C4-2B (cell line): ENCODE measurements at regions not wholly inside any gene's neighbourhood (a gene's known extent, or its start where the extent isn't known, plus 50 kb on each side); places are given as distances from the start of the nearest gene placed in this dataset.

Experiments
- H3K27ac ChIP-seq: fragments of 450-650 bp; 2 replicates; pipeline ENCODE4 v1.5.1; 2017
- CTCF ChIP-seq: fragments of 450-650 bp; conservative IDR thresholded peaks from 2 replicates; pipeline ENCODE4 v1.5.1; 2017; ENCODE audit warnings: mild to moderate bottlenecking
- ZFX ChIP-seq: fragments of 450-650 bp; IDR thresholded peaks from 2 replicates; pipeline ENCODE4 v1.6.1; 2017

- TF ChIP-seq CTCF (peak; percentile 84), ZFX (no peak)
- H3K27ac ChIP-seq = no peak overlapping the region
Observed at GRCh38 chr14:54329082-54329695, 67.6 kb upstream of the CDKN3 start.

GRCh38 chr14:54330876-54331275 lies 65.9 kb upstream of the CDKN3 start:
- H3K27ac ChIP-seq = no peak overlapping the region
- TF ChIP-seq CTCF (no peak), ZFX (0 out of 2 replicates have a peak, but pooled peaks have one; percentile 13)

GRCh38 chr14:54331516-54331915 lies 65.3 kb upstream of the CDKN3 start:
- TF ChIP-seq CTCF = no peak
- no peak overlapping the region for H3K27ac ChIP-seq

- no peak overlapping the region for H3K27ac ChIP-seq
- TF ChIP-seq CTCF (no peak), ZFX (no peak)
Observed at GRCh38 chr14:54332490-54332889, 64.3 kb upstream of the CDKN3 start.

GRCh38 chr14:54333511-54333910 lies 63.3 kb upstream of the CDKN3 start:
- TF ChIP-seq ZFX = no peak
- TF ChIP-seq CTCF = no peak
- no peak overlapping the region for H3K27ac ChIP-seq

GRCh38 chr14:54335569-54336155 lies 61.1 kb upstream of the CDKN3 start:
- no peak for TF ChIP-seq ZFX

GRCh38 chr14:54337314-54337713 lies 59.5 kb upstream of the CDKN3 start:
- TF ChIP-seq ZFX (no peak), CTCF (no peak)
- H3K27ac ChIP-seq = no peak overlapping the region

More at GRCh38 chr14:54335569-54336155, 61.1 kb upstream of the CDKN3 start:
- no peak overlapping the region for H3K27ac ChIP-seq
